ENCODE measurements at regions not wholly inside any gene's neighbourhood (a gene's known extent, or its start where the extent isn't known, plus 50 kb on each side); places are given as distances from the start of the nearest gene placed in this dataset.
"Not testable (repeated sequence)": the region's sequence is repeated elsewhere in the genome, so short reads cannot be mapped to it uniquely, and the experiment has no call there.

- no peaks in the 10 kb centered on the region for H3K9me3 ChIP-seq (ENCODE audit: control insufficient read depth in 2 of 2, insufficient read depth in 1 of 2, low read depth in 1 of 2, low read length in 1 of 2)
- no peak for FAIRE-seq
- H3K27ac ChIP-seq (ENCODE audit: low read depth in 1 of 3, low read length in 2 of 3): no peak overlapping the region
- H3K4me1 ChIP-seq (ENCODE audit: control insufficient read depth in 3 of 3, insufficient read depth in 2 of 3, low read depth in 1 of 3, low read length in 2 of 3): peaks cover 0 to 13% (median 2%) of the 10 kb centered on the region in 3 donors
- H3K27me3 ChIP-seq (ENCODE audit: control insufficient read depth in 3 of 3, insufficient read depth in 3 of 3, low read length in 3 of 3): no peaks in the 10 kb centered on the region
- H3K36me3 ChIP-seq (ENCODE audit: control insufficient read depth in 3 of 3, insufficient read depth in 2 of 3, low read depth in 1 of 3, low read length in 3 of 3): no peaks in the 10 kb centered on the region
- peak in 1 of 2 donors; percentile 35 for DNase-seq
- H3K4me3 ChIP-seq (ENCODE audit: low read depth in 1 of 3, low read length in 3 of 3): no peak overlapping the region
- 8 to 25% (median 18%) methylated on average over 2 of the region's 2 CpGs for WGBS, 3 donors
These were observed 275.8 kb downstream of the LNPK start for GRCh38 chr2:175726223-175726622.

- 63 to 68% (median 65%) methylated on average over 6 of the region's 6 CpGs for WGBS, 3 donors
- no peaks in the 10 kb centered on the region for H3K36me3 ChIP-seq (ENCODE audit: control insufficient read depth in 3 of 3, insufficient read depth in 2 of 3, low read depth in 1 of 3, low read length in 3 of 3)
- H3K27ac ChIP-seq (ENCODE audit: low read depth in 1 of 3, low read length in 2 of 3): no peak overlapping the region
- DNase-seq (no peak), FAIRE-seq (no peak)
- no peaks in the 10 kb centered on the region for H3K4me1 ChIP-seq (ENCODE audit: control insufficient read depth in 3 of 3, insufficient read depth in 2 of 3, low read depth in 1 of 3, low read length in 2 of 3)
- H3K27me3 ChIP-seq (ENCODE audit: control insufficient read depth in 3 of 3, insufficient read depth in 3 of 3, low read length in 3 of 3): peaks cover 0 to 2% (median 0%) of the 10 kb centered on the region in 3 donors
- H3K9me3 ChIP-seq (ENCODE audit: control insufficient read depth in 2 of 2, insufficient read depth in 1 of 2, low read depth in 1 of 2, low read length in 1 of 2): no peaks in the 10 kb centered on the region
- H3K4me3 ChIP-seq (ENCODE audit: low read depth in 1 of 3, low read length in 3 of 3): no peak overlapping the region
These were observed 292.8 kb downstream of the LNPK start for GRCh38 chr2:175709248-175709647.

GRCh38 chr2:175707322-175707721 is 294.7 kb downstream of the LNPK start:
- 79 to 83% (median 80%) methylated on average over 8 of the region's 8 CpGs for WGBS, 3 donors
- Histone ChIP-seq H3K4me3 (ENCODE audit: low read depth in 1 of 3, low read length in 3 of 3) (no peak overlapping the region), H3K9me3 (ENCODE audit: control insufficient read depth in 2 of 2, insufficient read depth in 1 of 2, low read depth in 1 of 2, low read length in 1 of 2) (no peaks in the 10 kb centered on the region), H3K36me3 (ENCODE audit: control insufficient read depth in 3 of 3, insufficient read depth in 2 of 3, low read depth in 1 of 3, low read length in 3 of 3) (no peaks in the 10 kb centered on the region), H3K4me1 (ENCODE audit: control insufficient read depth in 3 of 3, insufficient read depth in 2 of 3, low read depth in 1 of 3, low read length in 2 of 3) (no peaks in the 10 kb centered on the region), H3K27me3 (ENCODE audit: control insufficient read depth in 3 of 3, insufficient read depth in 3 of 3, low read length in 3 of 3) (peaks cover 0 to 2% (median 0%) of the 10 kb centered on the region in 3 donors), H3K27ac (ENCODE audit: low read depth in 1 of 3, low read length in 2 of 3) (no peak overlapping the region)
- FAIRE-seq (no peak), DNase-seq (no peak)

DNA sequence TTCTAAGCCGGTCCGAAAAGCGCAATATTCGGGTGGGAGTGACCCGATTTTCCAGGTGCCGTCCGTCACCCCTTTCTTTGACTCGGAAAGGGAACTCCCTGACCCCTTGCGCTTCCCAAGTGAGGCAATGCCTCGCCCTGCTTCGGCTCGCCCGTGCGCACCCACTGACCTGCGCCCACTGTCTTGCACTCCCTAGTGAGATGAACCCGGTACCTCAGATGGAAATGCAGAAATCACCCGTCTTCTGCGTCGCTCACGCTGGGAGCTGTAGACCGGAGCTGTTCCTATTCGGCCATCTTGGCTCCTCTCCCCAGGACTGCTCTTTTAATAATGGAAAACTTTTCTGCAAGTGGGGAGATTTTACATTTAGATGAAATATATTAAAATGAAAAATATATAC is 297.5 kb downstream of the LNPK start:
- H3K4me1 ChIP-seq (ENCODE audit: control insufficient read depth in 3 of 3, insufficient read depth in 2 of 3, low read depth in 1 of 3, low read length in 2 of 3); H3K36me3 ChIP-seq (ENCODE audit: control insufficient read depth in 3 of 3, insufficient read depth in 2 of 3, low read depth in 1 of 3, low read length in 3 of 3); DNase-seq; FAIRE-seq; H3K27ac ChIP-seq (ENCODE audit: low read depth in 1 of 3, low read length in 2 of 3); H3K9me3 ChIP-seq (ENCODE audit: control insufficient read depth in 2 of 2, insufficient read depth in 1 of 2, low read depth in 1 of 2, low read length in 1 of 2); H3K27me3 ChIP-seq (ENCODE audit: control insufficient read depth in 3 of 3, insufficient read depth in 3 of 3, low read length in 3 of 3); H3K4me3 ChIP-seq (ENCODE audit: low read depth in 1 of 3, low read length in 3 of 3): not testable (repeated sequence)
- WGBS, 3 donors: 92 to 94% (median 94%) methylated on average over 19 to 22 of the region's 22 CpGs

GRCh38 chr2:175698061-175698460 is 304.0 kb downstream of the LNPK start:
- no peaks in the 10 kb centered on the region for H3K36me3 ChIP-seq (ENCODE audit: control insufficient read depth in 3 of 3, insufficient read depth in 2 of 3, low read depth in 1 of 3, low read length in 3 of 3)
- FAIRE-seq: no peak
- 87 to 92% (median 91%) methylated on average over 1 of the region's 1 CpG for WGBS, 3 donors

DNA sequence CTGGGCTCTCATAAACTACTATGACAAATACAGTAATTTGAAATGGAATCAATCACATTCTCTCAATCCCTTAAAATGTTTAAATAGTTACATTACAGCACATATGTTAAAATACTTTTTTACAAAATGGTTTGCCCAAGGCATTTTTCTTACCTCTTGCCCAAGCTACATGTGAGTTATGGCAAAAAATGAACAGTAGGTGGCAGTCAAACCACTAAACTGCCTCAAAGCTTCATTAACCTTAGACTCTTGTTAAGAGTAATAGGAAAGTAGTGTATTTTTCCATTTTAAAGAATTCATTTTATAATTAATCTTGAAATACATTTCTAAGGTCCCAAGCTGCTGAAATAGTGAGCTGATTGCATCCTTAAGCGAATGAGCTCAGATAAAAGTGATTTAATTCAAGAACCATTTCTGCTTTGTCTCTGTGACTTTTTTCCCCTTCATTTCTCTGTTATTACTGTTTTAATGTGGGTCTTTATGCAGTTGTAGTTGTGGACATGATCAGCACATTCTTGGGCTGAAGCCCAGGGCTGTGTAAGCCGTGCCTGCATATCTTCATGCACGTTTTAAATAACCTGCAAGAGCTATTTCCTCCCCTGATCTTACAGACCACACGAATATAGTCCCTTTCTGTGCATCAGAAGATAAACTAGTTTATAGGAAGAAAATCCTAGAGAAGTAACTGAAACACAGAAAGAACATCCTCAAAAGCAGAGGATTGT is 311.8 kb downstream of the LNPK start:
- DNase-seq (peak; percentile 71 to 79), FAIRE-seq (peak; percentile 91)
- Histone ChIP-seq H3K4me3 (ENCODE audit: low read depth in 1 of 3, low read length in 3 of 3) (no peak overlapping the region), H3K27me3 (ENCODE audit: control insufficient read depth in 3 of 3, insufficient read depth in 3 of 3, low read length in 3 of 3) (peaks cover 0 to 12% (median 3%) of the 10 kb centered on the region in 3 donors), H3K9me3 (ENCODE audit: control insufficient read depth in 2 of 2, insufficient read depth in 1 of 2, low read depth in 1 of 2, low read length in 1 of 2) (no peaks in the 10 kb centered on the region), H3K27ac (ENCODE audit: low read depth in 1 of 3, low read length in 2 of 3) (no peak overlapping the region), H3K36me3 (ENCODE audit: control insufficient read depth in 3 of 3, insufficient read depth in 2 of 3, low read depth in 1 of 3, low read length in 3 of 3) (no peaks in the 10 kb centered on the region), H3K4me1 (ENCODE audit: control insufficient read depth in 3 of 3, insufficient read depth in 2 of 3, low read depth in 1 of 3, low read length in 2 of 3) (no peaks in the 10 kb centered on the region)
- WGBS, 3 donors: 19 to 29% (median 21%) methylated on average over 4 of the region's 4 CpGs

More at GRCh38 chr2:175698061-175698460, 304.0 kb downstream of the LNPK start:
- no peak overlapping the region for H3K27ac ChIP-seq (ENCODE audit: low read depth in 1 of 3, low read length in 2 of 3)
- peaks cover 0 to 9% (median 0%) of the 10 kb centered on the region in 3 donors for H3K27me3 ChIP-seq (ENCODE audit: control insufficient read depth in 3 of 3, insufficient read depth in 3 of 3, low read length in 3 of 3)
- no peaks in the 10 kb centered on the region for H3K9me3 ChIP-seq (ENCODE audit: control insufficient read depth in 2 of 2, insufficient read depth in 1 of 2, low read depth in 1 of 2, low read length in 1 of 2)
- no peak for DNase-seq
- H3K4me1 ChIP-seq (ENCODE audit: control insufficient read depth in 3 of 3, insufficient read depth in 2 of 3, low read depth in 1 of 3, low read length in 2 of 3): no peaks in the 10 kb centered on the region
- H3K4me3 ChIP-seq (ENCODE audit: low read depth in 1 of 3, low read length in 3 of 3): no peak overlapping the region

- peaks cover 0 to 12% (median 3%) of the 10 kb centered on the region in 3 donors for H3K27me3 ChIP-seq (ENCODE audit: control insufficient read depth in 3 of 3, insufficient read depth in 3 of 3, low read length in 3 of 3)
- H3K9me3 ChIP-seq (ENCODE audit: control insufficient read depth in 2 of 2, insufficient read depth in 1 of 2, low read depth in 1 of 2, low read length in 1 of 2): no peaks in the 10 kb centered on the region
- no peaks in the 10 kb centered on the region for H3K4me1 ChIP-seq (ENCODE audit: control insufficient read depth in 3 of 3, insufficient read depth in 2 of 3, low read depth in 1 of 3, low read length in 2 of 3)
- FAIRE-seq: no peak
- no peaks in the 10 kb centered on the region for H3K36me3 ChIP-seq (ENCODE audit: control insufficient read depth in 3 of 3, insufficient read depth in 2 of 3, low read depth in 1 of 3, low read length in 3 of 3)
- no peak for DNase-seq
- H3K4me3 ChIP-seq (ENCODE audit: low read depth in 1 of 3, low read length in 3 of 3): no peak overlapping the region
- H3K27ac ChIP-seq (ENCODE audit: low read depth in 1 of 3, low read length in 2 of 3): no peak overlapping the region
- WGBS, 3 donors: 83 to 94% (median 93%) methylated on average over 4 of the region's 4 CpGs
These were observed 313.8 kb downstream of the LNPK start for GRCh38 chr2:175688243-175688642.

GRCh38 chr2:175687465-175687864 is 314.6 kb downstream of the LNPK start:
- FAIRE-seq: no peak
- Histone ChIP-seq H3K4me3 (ENCODE audit: low read depth in 1 of 3, low read length in 3 of 3) (no peak overlapping the region), H3K36me3 (ENCODE audit: control insufficient read depth in 3 of 3, insufficient read depth in 2 of 3, low read depth in 1 of 3, low read length in 3 of 3) (no peaks in the 10 kb centered on the region), H3K27me3 (ENCODE audit: control insufficient read depth in 3 of 3, insufficient read depth in 3 of 3, low read length in 3 of 3) (peaks cover 0 to 12% (median 3%) of the 10 kb centered on the region in 3 donors), H3K4me1 (ENCODE audit: control insufficient read depth in 3 of 3, insufficient read depth in 2 of 3, low read depth in 1 of 3, low read length in 2 of 3) (no peaks in the 10 kb centered on the region), H3K9me3 (ENCODE audit: control insufficient read depth in 2 of 2, insufficient read depth in 1 of 2, low read depth in 1 of 2, low read length in 1 of 2) (no peaks in the 10 kb centered on the region), H3K27ac (ENCODE audit: low read depth in 1 of 3, low read length in 2 of 3) (no peak overlapping the region)
- WGBS, 3 donors: 74 to 85% (median 78%) methylated on average over 6 of the region's 6 CpGs
- DNase-seq: no peak

DNA sequence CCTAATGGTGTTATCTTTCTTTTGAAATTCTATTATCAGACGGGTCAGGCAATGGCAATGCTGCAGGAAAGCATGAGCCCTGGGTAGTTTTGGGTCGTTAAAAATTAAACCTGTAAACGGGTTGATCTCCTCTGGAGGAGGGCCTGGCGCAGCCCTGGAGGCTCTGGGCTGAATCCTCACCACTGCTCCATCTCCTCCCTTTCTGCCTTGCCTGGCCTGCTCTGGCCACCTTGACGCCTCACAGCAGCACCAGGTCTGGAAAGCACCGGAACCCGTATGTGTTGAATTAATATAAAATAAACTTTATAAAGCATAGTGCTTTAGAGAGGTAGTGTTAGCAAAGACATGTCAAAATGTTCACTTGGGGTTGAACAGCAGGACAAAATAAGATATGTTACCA is 316.1 kb downstream of the LNPK start:
- Histone ChIP-seq H3K27ac (ENCODE audit: low read depth in 1 of 3, low read length in 2 of 3) (no peak overlapping the region), H3K4me3 (ENCODE audit: low read depth in 1 of 3, low read length in 3 of 3) (no peak overlapping the region), H3K9me3 (ENCODE audit: control insufficient read depth in 2 of 2, insufficient read depth in 1 of 2, low read depth in 1 of 2, low read length in 1 of 2) (no peaks in the 10 kb centered on the region), H3K36me3 (ENCODE audit: control insufficient read depth in 3 of 3, insufficient read depth in 2 of 3, low read depth in 1 of 3, low read length in 3 of 3) (no peaks in the 10 kb centered on the region), H3K4me1 (ENCODE audit: control insufficient read depth in 3 of 3, insufficient read depth in 2 of 3, low read depth in 1 of 3, low read length in 2 of 3) (no peaks in the 10 kb centered on the region), H3K27me3 (ENCODE audit: control insufficient read depth in 3 of 3, insufficient read depth in 3 of 3, low read length in 3 of 3) (peaks cover 0 to 12% (median 3%) of the 10 kb centered on the region in 3 donors)
- WGBS, 3 donors: 67 to 81% (median 70%) methylated on average over 7 of the region's 7 CpGs
- DNase-seq: no peak
- FAIRE-seq: no peak

All from small intestine (tissue), 7 donors.